ENCODE measurements at regions not wholly inside any gene's neighbourhood (a gene's known extent, or its start where the extent isn't known, plus 50 kb on each side); places are given as distances from the start of the nearest gene placed in this dataset. TPM values are rescaled to one million over a fixed set of nuclear protein-coding genes. Genes with fewer than 3 reads are reported as not detected.

DNA sequence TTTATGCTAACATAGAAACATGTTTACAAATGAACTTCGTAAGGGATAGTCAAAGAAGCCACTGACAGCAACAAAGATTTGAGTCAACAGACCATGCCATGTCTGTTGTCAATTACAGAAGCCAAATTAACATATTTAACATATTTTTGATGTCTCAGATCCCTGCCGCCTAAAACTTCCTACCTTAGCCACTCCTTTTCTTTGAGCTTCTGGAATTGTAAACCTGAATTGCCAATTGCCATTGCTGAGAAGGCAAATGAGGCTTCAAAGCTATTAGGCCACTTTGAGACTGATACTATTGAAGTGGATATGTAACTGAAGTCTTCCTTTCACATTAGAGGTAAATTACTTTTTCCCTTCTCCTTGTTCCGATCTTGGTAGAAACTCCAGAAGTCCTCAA, 66.0 kb upstream of the DSEL start:
- H3K4me3 ChIP-seq (ENCODE audit: low read depth, low read length): no peak overlapping the region
- DNase-seq (ENCODE audit: low read depth): no peak
- no peak for TF ChIP-seq CTCF (IDR thresholded peaks at IDR 0.05; ENCODE audit: insufficient read depth, low read length)

DNA sequence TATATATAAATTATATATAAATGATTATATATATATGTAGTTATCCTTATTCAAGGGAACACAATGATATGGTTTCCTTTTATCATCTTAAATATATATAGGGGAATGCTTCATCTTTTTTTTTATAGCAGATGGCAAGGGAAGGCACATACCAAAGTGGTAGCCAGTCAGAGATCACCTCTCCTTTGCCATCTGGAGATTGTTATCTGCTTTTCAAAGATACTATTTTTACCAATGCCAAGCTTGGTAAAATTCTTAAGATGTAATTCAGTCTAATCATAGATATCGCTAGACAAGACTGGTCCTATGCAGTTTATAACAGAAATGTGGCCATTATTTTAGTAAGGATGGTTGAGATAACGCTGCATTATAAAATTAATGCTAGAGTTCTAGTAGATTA, 64.7 kb upstream of the DSEL start:
- no peak for DNase-seq (ENCODE audit: low read depth)
- TF ChIP-seq CTCF (IDR thresholded peaks at IDR 0.05; ENCODE audit: insufficient read depth, low read length): no peak
- H3K4me3 ChIP-seq (ENCODE audit: low read depth, low read length): no peak overlapping the region

DNA sequence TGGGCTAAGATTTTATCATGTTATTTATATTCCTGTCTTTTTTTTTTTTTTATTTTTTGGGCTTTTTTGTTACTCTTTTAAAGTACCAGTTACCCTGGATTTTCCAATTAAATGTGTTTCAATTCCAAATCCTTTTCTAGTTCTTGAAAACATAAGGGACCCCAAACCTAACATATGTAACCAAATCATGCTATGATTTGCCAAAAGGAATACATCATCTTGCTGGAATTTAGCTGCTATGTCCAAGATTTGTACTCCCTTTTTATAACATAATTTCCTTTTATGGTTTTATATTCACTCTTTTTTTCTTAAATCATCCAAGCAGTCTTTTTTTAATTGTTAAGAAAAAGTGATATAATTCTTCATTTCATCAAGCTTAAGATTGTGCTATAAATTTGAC, 60.9 kb upstream of the DSEL start:
- no peak for TF ChIP-seq CTCF (IDR thresholded peaks at IDR 0.05; ENCODE audit: insufficient read depth, low read length)
- no peak for DNase-seq (ENCODE audit: low read depth)
- H3K4me3 ChIP-seq (ENCODE audit: low read depth, low read length): no peak overlapping the region

- no peak for TF ChIP-seq CTCF (IDR thresholded peaks at IDR 0.05; ENCODE audit: insufficient read depth, low read length)
- H3K4me3 ChIP-seq (ENCODE audit: low read depth, low read length): no peak overlapping the region
- no peak for DNase-seq (ENCODE audit: low read depth)
Observed at GRCh38 chr18:67574749-67575148, 58.2 kb upstream of the DSEL start.

GRCh38 chr18:67568166-67568565, 51.6 kb upstream of the DSEL start:
- no peak for TF ChIP-seq CTCF (IDR thresholded peaks at IDR 0.05; ENCODE audit: insufficient read depth, low read length)
- no peak for DNase-seq (ENCODE audit: low read depth)
- no peak overlapping the region for H3K4me3 ChIP-seq (ENCODE audit: low read depth, low read length)

Small RNA genes lying in the stretch of these regions (small RNA-seq; reads per million reads assigned to genes)
- not detected for gene AC067819.1
